KMS-11 (cell line): ENCODE measurements at regions not wholly inside any gene's neighbourhood (a gene's known extent, or its start where the extent isn't known, plus 50 kb on each side); places are given as distances from the start of the nearest gene placed in this dataset.
"Not testable (repeated sequence)": the region's sequence is repeated elsewhere in the genome, so short reads cannot be mapped to it uniquely, and the experiment has no call there.

Experiments used
- H2AFZ ChIP-seq: fragments of 200-600 bp; sonication (generic); 2 replicates; pipeline ENCODE4 v1.6.1; 2016; ENCODE audit warnings: antibody characterized with exemption, mixed run types, low read depth
- H3K27ac ChIP-seq: fragments of 200-600 bp; sonication (generic); 2 replicates; pipeline ENCODE4 v1.6.1; 2016; ENCODE audit warnings: mild to moderate bottlenecking, mixed run types
- H3K27me3 ChIP-seq: fragments of 200-600 bp; sonication (generic); 2 replicates; pipeline ENCODE4 v1.6.1; 2017; ENCODE audit warnings: mild to moderate bottlenecking, low read depth, mixed run types, moderate library complexity; ENCODE audit not compliant: insufficient read depth
- H3K36me3 ChIP-seq: fragments of 200-600 bp; sonication (generic); 2 replicates; pipeline ENCODE4 v1.6.1; 2017; ENCODE audit warnings: mild to moderate bottlenecking, mixed run types; ENCODE audit not compliant: insufficient read depth
- H3K4me1 ChIP-seq: fragments of 200-600 bp; sonication (generic); 2 replicates; pipeline ENCODE4 v1.6.1; 2016; ENCODE audit warnings: mild to moderate bottlenecking, low read depth, mixed run types; ENCODE audit not compliant: poor library complexity, severe bottlenecking
- H3K4me2 ChIP-seq: fragments of 200-600 bp; sonication (generic); 2 replicates; pipeline ENCODE4 v1.7.0; 2016; ENCODE audit warnings: mild to moderate bottlenecking, mixed run types
- H3K4me3 ChIP-seq: fragments of 200-600 bp; sonication (generic); IDR thresholded peaks from 2 replicates; pipeline ENCODE4 v1.6.1; 2017; ENCODE audit warnings: low read depth, low read length, mixed read lengths; ENCODE audit not compliant: insufficient read depth
- H3K79me2 ChIP-seq: fragments of 200-600 bp; sonication (generic); 2 replicates; pipeline ENCODE4 v1.6.1; 2016; ENCODE audit warnings: low read depth, mixed run types; ENCODE audit not compliant: insufficient read depth
- H3K9ac ChIP-seq: fragments of 200-600 bp; sonication (generic); 2 replicates; pipeline ENCODE4 v1.6.1; 2016; ENCODE audit warnings: mild to moderate bottlenecking, mixed run types
- H4K20me1 ChIP-seq: fragments of 200-600 bp; sonication (generic); 2 replicates; pipeline ENCODE4 v1.6.1; 2016; ENCODE audit warnings: mild to moderate bottlenecking, mixed run types; ENCODE audit not compliant: insufficient read depth
- CTCF ChIP-seq: fragments of 200-600 bp; sonication (generic); conservative IDR thresholded peaks from 2 replicates; pipeline ENCODE4 v1.6.1; 2017; ENCODE audit warnings: low read depth, mild to moderate bottlenecking, antibody characterized with exemption, low read length, moderate library complexity, mixed read lengths

- Histone ChIP-seq H3K9ac (no peak overlapping the region), H3K27me3 (no peaks in the 10 kb centered on the region), H2AFZ (no peak overlapping the region), H4K20me1 (no peaks in the 10 kb centered on the region), H3K27ac (no peak overlapping the region), H3K4me1 (no peaks in the 10 kb centered on the region), H3K79me2 (no peaks in the 10 kb centered on the region), H3K4me2 (no peak overlapping the region), H3K36me3 (no peaks in the 10 kb centered on the region), H3K4me3 (no peak overlapping the region)
- no peak for TF ChIP-seq CTCF
Measured at GRCh38 chr4:160364217-160364616, 1261.3 kb downstream of the RAPGEF2 start.

GRCh38 chr4:160364665-160365064 is 1261.8 kb downstream of the RAPGEF2 start:
- not testable (repeated sequence) for H2AFZ ChIP-seq, H3K4me3 ChIP-seq, H3K4me2 ChIP-seq, H3K4me1 ChIP-seq, H4K20me1 ChIP-seq, H3K79me2 ChIP-seq, H3K36me3 ChIP-seq, H3K27ac ChIP-seq, H3K27me3 ChIP-seq, H3K9ac ChIP-seq

GRCh38 chr4:160365383-160365782 is 1262.5 kb downstream of the RAPGEF2 start:
- H3K4me1 ChIP-seq, H3K4me3 ChIP-seq, H3K36me3 ChIP-seq, H3K79me2 ChIP-seq, H2AFZ ChIP-seq, H3K4me2 ChIP-seq, H4K20me1 ChIP-seq, H3K27me3 ChIP-seq, H3K9ac ChIP-seq, H3K27ac ChIP-seq: not testable (repeated sequence)

- no peak overlapping the region for H3K4me3 ChIP-seq
- no peaks in the 10 kb centered on the region for H4K20me1 ChIP-seq
- H3K27ac ChIP-seq, result no peak overlapping the region
- no peak for TF ChIP-seq CTCF
- no peaks in the 10 kb centered on the region for H3K79me2 ChIP-seq
- H3K27me3 ChIP-seq, result no peaks in the 10 kb centered on the region
- no peaks in the 10 kb centered on the region for H3K36me3 ChIP-seq
- H2AFZ ChIP-seq, result no peak overlapping the region
- H3K9ac ChIP-seq, result no peak overlapping the region
- no peaks in the 10 kb centered on the region for H3K4me1 ChIP-seq
- H3K4me2 ChIP-seq, result no peak overlapping the region
Measured at GRCh38 chr4:160370046-160370445, 1267.2 kb downstream of the RAPGEF2 start.

- Histone ChIP-seq H3K36me3 (no peaks in the 10 kb centered on the region), H3K27ac (no peak overlapping the region), H3K27me3 (no peaks in the 10 kb centered on the region), H3K4me1 (no peaks in the 10 kb centered on the region), H3K9ac (no peak overlapping the region), H3K4me3 (no peak overlapping the region), H3K79me2 (no peaks in the 10 kb centered on the region), H4K20me1 (no peaks in the 10 kb centered on the region), H2AFZ (no peak overlapping the region), H3K4me2 (no peak overlapping the region)
- TF ChIP-seq CTCF, result no peak
Measured at GRCh38 chr4:160371446-160371845, 1268.6 kb downstream of the RAPGEF2 start.
